ENCODE measurements at regions not wholly inside any gene's neighbourhood (a gene's known extent, or its start where the extent isn't known, plus 50 kb on each side); places are given as distances from the start of the nearest gene placed in this dataset.

DNA sequence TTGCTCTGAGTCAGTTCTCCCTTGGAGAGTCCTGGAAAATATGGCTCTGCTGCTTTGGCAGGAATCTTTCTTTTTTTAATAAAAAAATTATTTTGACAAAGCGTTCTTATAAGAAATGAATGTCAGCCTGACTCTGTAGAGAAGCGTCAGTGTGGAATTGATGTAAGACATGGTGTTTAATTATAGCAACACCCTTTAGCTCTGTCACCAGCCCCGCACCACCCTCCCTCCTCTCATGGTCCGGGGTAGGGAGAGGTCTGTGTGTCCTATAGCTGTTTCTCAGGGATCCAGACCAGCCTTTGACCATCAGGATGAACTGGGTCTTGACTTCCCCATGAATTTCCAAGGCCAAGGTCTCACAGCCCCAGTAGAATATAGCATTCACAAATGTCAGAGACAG lies 120.6 kb downstream of the CHST1 start:
- Histone ChIP-seq H3K36me3 (no peaks in the 10 kb centered on the region), H3K27ac (no peak overlapping the region)

DNA sequence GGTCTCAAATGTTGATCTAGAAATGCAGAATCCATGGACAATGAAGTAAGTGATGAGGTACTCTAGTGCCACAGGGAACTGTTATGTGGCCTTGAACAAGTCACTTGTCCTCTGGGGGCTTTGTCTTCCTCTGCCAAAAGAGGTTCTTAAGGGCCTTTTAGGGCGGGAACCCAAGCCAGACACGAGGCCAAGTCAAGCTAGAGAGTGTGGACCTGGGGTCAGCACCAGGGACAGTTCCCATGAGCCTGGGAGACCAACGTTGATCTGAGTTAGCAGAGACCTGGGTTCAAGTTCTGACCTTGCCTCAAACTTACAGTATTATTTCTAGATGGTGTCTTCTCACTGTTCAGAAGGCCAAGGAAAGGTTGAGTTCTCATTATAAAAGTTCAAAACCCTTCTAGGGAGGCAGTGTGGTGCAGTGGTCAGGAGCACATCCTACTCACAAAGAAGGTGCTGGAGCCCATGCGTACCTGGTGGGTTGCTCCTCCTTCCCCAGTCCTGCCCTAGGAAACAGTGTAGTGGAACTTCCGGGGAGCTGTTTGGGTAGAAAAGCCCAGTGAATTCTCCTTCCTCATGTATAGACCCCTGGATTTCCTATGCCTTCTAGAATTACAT lies 121.5 kb downstream of the CHST1 start:
- Histone ChIP-seq H3K27me3 (peaks cover 25% of the 10 kb centered on the region), H3K9me3 (no peaks in the 10 kb centered on the region), H3K4me3 (no peak overlapping the region), H3K36me3 (no peaks in the 10 kb centered on the region), H3K27ac (no peak overlapping the region), H3K4me1 (no peaks in the 10 kb centered on the region)
- DNase-seq (ENCODE audit: low spot score in 2 of 2): no peak
- WGBS: 30% methylated on average over 5 of the region's 5 CpGs
- TF ChIP-seq POLR2AphosphoS5 (IDR thresholded peaks at IDR 0.05) (no peak), POLR2A (IDR thresholded peaks at IDR 0.05) (no peak)
- TF ChIP-seq, protein P1, sequence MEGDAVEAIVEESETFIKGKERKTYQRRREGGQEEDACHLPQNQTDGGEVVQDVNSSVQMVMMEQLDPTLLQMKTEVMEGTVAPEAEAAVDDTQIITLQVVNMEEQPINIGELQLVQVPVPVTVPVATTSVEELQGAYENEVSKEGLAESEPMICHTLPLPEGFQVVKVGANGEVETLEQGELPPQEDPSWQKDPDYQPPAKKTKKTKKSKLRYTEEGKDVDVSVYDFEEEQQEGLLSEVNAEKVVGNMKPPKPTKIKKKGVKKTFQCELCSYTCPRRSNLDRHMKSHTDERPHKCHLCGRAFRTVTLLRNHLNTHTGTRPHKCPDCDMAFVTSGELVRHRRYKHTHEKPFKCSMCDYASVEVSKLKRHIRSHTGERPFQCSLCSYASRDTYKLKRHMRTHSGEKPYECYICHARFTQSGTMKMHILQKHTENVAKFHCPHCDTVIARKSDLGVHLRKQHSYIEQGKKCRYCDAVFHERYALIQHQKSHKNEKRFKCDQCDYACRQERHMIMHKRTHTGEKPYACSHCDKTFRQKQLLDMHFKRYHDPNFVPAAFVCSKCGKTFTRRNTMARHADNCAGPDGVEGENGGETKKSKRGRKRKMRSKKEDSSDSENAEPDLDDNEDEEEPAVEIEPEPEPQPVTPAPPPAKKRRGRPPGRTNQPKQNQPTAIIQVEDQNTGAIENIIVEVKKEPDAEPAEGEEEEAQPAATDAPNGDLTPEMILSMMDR (IDR thresholded peaks at IDR 0.05): no peak

More for the DNA sequence above, 120.6 kb downstream of the CHST1 start:
- no peaks in the 10 kb centered on the region for H3K4me1 ChIP-seq
- H3K4me3 ChIP-seq: no peak overlapping the region
- H3K9me3 ChIP-seq: no peaks in the 10 kb centered on the region
- 59% methylated on average over 4 of the region's 4 CpGs for WGBS
- H3K27me3 ChIP-seq: peaks cover 25% of the 10 kb centered on the region
- TF ChIP-seq EP300 (IDR thresholded peaks at IDR 0.05) (no peak), POLR2A (IDR thresholded peaks at IDR 0.05) (no peak), POLR2AphosphoS5 (IDR thresholded peaks at IDR 0.05) (no peak)
- TF ChIP-seq, protein P1 (IDR thresholded peaks at IDR 0.05): no peak
- no peak for DNase-seq (ENCODE audit: low spot score in 2 of 2)

DNA sequence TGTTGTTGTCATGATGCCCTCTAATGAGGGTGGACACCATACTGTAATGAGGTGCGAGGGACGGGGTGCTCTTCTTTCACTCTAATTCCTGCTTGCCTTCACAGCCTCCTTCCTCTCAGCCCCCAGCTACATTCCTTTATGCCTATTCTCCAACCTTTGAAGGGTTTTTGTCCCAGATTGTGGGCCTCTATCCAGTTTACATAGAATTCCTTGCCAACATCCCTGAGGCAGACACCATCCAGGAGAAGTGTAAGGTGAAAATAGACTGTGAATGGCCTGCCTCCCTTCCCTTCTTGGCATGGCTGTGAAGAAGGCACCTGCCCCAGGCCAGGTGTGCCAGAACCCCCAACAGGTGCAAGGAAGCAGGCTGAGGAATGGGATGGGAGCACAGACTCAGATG lies 122.3 kb downstream of the CHST1 start:
- H3K4me3 ChIP-seq: no peak overlapping the region
- H3K4me1 ChIP-seq: no peaks in the 10 kb centered on the region
- WGBS: 69% methylated on average over 2 of the region's 2 CpGs
- H3K36me3 ChIP-seq: no peaks in the 10 kb centered on the region
- TF ChIP-seq, protein P1 (IDR thresholded peaks at IDR 0.05): no peak
- TF ChIP-seq EP300 (IDR thresholded peaks at IDR 0.05): no peak
- TF ChIP-seq POLR2AphosphoS5 (IDR thresholded peaks at IDR 0.05): no peak
- TF ChIP-seq POLR2A (IDR thresholded peaks at IDR 0.05): no peak
- H3K27ac ChIP-seq: no peak overlapping the region
- H3K9me3 ChIP-seq: no peaks in the 10 kb centered on the region
- H3K27me3 ChIP-seq: peaks cover 32% of the 10 kb centered on the region
- DNase-seq (ENCODE audit: low spot score in 2 of 2): no peak

DNA sequence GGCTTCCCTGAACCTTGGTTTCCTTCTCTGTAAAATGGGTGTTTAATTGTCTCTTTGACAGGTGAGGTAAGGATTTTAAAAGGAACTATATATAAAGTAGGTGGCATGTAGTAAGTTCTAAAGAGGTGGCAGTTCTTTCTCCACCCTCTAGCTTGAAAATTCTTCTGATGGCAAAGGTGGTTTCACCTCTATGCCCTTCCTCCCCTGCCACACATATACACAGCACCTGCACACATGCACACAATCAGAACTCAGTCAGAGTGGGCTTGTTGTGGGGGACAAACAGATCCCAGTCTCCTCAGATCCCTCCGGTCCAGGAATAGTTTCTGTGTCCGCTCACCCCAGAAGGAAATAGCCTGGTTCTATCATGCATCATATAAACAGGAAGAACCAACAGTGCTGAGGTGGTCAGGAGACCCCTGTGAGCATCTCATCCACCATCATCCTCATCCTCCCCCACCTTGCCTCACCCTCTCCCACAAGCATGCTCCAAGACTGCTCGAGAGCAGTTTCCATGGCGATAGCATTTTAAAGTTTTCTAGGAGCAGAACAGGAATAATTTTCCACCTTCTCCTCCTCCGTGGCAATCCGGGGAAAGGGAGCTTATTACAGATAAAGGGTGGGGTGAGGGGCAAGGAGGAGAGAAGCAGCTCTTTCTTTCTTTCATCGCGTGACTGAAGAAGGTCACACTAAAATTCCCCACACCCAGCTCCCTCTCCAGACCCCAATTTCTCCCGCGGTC lies 123.6 kb downstream of the CHST1 start:
- Histone ChIP-seq H3K27ac (no peak overlapping the region), H3K4me1 (no peaks in the 10 kb centered on the region), H3K9me3 (no peaks in the 10 kb centered on the region), H3K36me3 (no peaks in the 10 kb centered on the region), H3K27me3 (peaks cover 32% of the 10 kb centered on the region), H3K4me3 (no peak overlapping the region)
- 67% methylated on average over 10 of the region's 10 CpGs for WGBS
- no peak for DNase-seq (ENCODE audit: low spot score in 2 of 2)
- TF ChIP-seq EP300 (IDR thresholded peaks at IDR 0.05) (no peak), POLR2AphosphoS5 (IDR thresholded peaks at IDR 0.05) (no peak)

DNA sequence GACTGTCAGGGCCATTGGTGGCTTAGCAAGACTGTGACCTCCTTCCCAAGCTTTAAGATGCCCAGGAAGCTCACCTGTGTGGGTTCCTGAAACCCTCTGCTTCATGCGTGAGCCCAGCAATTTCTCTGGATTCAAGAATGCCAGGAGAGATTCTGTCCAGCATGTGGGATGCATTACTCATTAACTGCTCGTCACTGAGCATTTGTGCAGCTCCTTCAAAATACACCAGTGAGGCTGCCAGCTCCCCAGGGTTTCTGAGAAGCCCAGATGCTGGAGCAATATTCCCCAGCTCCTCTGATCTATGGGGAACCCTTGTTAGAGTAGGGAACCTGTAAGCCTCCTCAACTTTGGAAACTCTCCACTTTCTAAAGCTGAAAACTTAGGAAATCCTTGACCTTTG lies 126.5 kb downstream of the CHST1 start:
- Histone ChIP-seq H3K4me1 (no peaks in the 10 kb centered on the region), H3K27me3 (peaks cover 30% of the 10 kb centered on the region), H3K36me3 (no peaks in the 10 kb centered on the region), H3K9me3 (no peaks in the 10 kb centered on the region), H3K4me3 (no peak overlapping the region), H3K27ac (no peak overlapping the region)
- DNase-seq (ENCODE audit: low spot score in 2 of 2): no peak
- TF ChIP-seq, protein P1 (IDR thresholded peaks at IDR 0.05): no peak
- TF ChIP-seq POLR2A (IDR thresholded peaks at IDR 0.05) (no peak), POLR2AphosphoS5 (IDR thresholded peaks at IDR 0.05) (no peak), EP300 (IDR thresholded peaks at IDR 0.05) (no peak)
- WGBS: 19% methylated on average over 2 of the region's 2 CpGs

All from suprapubic skin (tissue), 4 donors.